ENCODE measurements at regions not wholly inside any gene's neighbourhood (a gene's known extent, or its start where the extent isn't known, plus 50 kb on each side); places are given as distances from the start of the nearest gene placed in this dataset.

DNA sequence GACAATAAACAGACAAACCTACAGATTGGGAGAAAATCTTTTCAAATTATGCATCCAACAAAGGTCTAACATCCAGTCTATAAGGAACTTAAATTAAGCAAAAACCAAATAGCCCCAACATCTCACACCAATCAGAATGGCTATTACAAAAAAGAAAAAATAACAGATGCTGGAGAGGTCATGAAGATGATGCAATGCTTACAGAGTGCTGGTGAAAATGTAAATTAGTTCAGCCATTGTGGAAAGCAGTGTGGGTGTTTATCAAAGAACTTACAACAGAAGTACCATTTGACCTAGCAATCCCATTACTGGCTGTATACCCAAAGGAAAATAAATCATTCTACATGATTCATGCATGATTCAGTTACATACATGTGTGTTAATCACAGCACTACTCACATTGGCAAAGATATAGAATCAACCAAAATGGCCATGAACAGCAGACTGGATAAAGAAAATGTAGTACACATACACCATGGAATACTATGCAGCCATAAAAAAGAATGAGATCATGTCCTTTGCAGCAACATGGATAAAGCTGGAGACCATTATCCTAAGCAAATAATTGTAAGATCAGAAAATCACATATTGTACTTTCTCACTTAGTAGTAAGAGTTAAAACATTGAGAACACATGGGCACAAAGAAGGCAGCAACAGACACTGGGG, 223.9 kb upstream of the WSB1 start:
- no peaks in the 10 kb centered on the region for H3K79me2 ChIP-seq (ENCODE audit: low read length)
- no peaks in the 10 kb centered on the region for H3K36me3 ChIP-seq (ENCODE audit: low read depth, low read length)
- intact Hi-C loops (cut with micrococcal nuclease), result no loop called here
- no peak for DNase-seq
- no peak for ATAC-seq
- no TSS peak for BruUV-seq (replicated peaks)
- no peaks in the 10 kb centered on the region for H3K9me2 ChIP-seq (replicated peaks; ENCODE audit: low read length)
- TF ChIP-seq EZH2phosphoT487 (IDR thresholded peaks at IDR 0.05; ENCODE audit: borderline replicate concordance, low read length), result no peak
- no peak for TF ChIP-seq CTCF (conservative IDR thresholded peaks at IDR 0.05; ENCODE audit: low read depth, low read length)
- TF ChIP-seq EZH2 (IDR thresholded peaks at IDR 0.05; ENCODE audit: low read length, unreplicated experiment), result no peak
- no peaks in the 10 kb centered on the region for H3K27me3 ChIP-seq (ENCODE audit: low read length)
- no peaks in the 10 kb centered on the region for H3K4me1 ChIP-seq (ENCODE audit: insufficient read depth, low read length)
- H3K4me3 ChIP-seq (ENCODE audit: low read length), result no peak overlapping the region
- H3K27ac ChIP-seq (ENCODE audit: low read length), result no peak overlapping the region
- H2AFZ ChIP-seq (ENCODE audit: low read length), result no peak overlapping the region
- no peaks in the 10 kb centered on the region for H3F3A ChIP-seq (ENCODE audit: low read length, unreplicated experiment)
- ChIA-PET CTCF (no interaction called here), POLR2A (ENCODE audit: unreplicated experiment) (no interaction called here)
- no peak overlapping the region for H3K4me2 ChIP-seq (ENCODE audit: low read length)
- H3K9me3 ChIP-seq (ENCODE audit: low read length), result no peaks in the 10 kb centered on the region
- H4K20me1 ChIP-seq (ENCODE audit: low read length), result no peaks in the 10 kb centered on the region
- H3K9ac ChIP-seq (ENCODE audit: low read length), result no peak overlapping the region

DNA sequence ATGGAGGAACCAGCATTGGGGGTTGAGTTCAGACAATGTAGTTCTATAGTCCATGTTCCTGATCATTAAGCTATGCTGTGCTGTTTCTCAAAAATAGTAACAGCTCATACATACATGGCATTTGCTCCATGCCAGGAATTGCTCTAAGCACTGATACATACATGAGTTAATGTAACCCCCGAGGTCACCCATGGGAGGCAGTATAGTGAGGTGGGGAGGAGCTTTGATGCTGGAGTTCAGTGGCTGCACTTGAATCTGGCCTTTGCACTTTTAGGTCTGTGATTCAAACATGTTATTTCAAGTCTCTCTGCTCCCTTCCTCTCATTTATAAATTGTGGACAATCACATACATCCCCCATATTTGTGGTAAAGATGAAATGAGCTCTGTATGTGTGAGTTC, 223.1 kb upstream of the WSB1 start:
- H3K4me2 ChIP-seq (ENCODE audit: low read length), result no peak overlapping the region
- POLR2A ChIA-PET (ENCODE audit: unreplicated experiment), result no interaction called here
- no peaks in the 10 kb centered on the region for H3K79me2 ChIP-seq (ENCODE audit: low read length)
- no peaks in the 10 kb centered on the region for H3K4me1 ChIP-seq (ENCODE audit: insufficient read depth, low read length)
- no peaks in the 10 kb centered on the region for H3K27me3 ChIP-seq (ENCODE audit: low read length)
- BruUV-seq (replicated peaks), result no TSS peak
- no peak for DNase-seq
- H3K9ac ChIP-seq (ENCODE audit: low read length), result no peak overlapping the region
- no peaks in the 10 kb centered on the region for H3K36me3 ChIP-seq (ENCODE audit: low read depth, low read length)
- H4K20me1 ChIP-seq (ENCODE audit: low read length), result no peaks in the 10 kb centered on the region
- TF ChIP-seq CTCF (conservative IDR thresholded peaks at IDR 0.05; ENCODE audit: low read depth, low read length) (no peak), EZH2phosphoT487 (IDR thresholded peaks at IDR 0.05; ENCODE audit: borderline replicate concordance, low read length) (no peak), EZH2 (IDR thresholded peaks at IDR 0.05; ENCODE audit: low read length, unreplicated experiment) (no peak)
- no peak for ATAC-seq
- no peak overlapping the region for H2AFZ ChIP-seq (ENCODE audit: low read length)
- intact Hi-C loops (cut with micrococcal nuclease), result no loop called here
- H3K9me3 ChIP-seq (ENCODE audit: low read length), result no peaks in the 10 kb centered on the region
- CTCF ChIA-PET, result no interaction called here
- no peak overlapping the region for H3K27ac ChIP-seq (ENCODE audit: low read length)
- no peak overlapping the region for H3K4me3 ChIP-seq (ENCODE audit: low read length)
- H3K9me2 ChIP-seq (replicated peaks; ENCODE audit: low read length), result no peaks in the 10 kb centered on the region
- H3F3A ChIP-seq (ENCODE audit: low read length, unreplicated experiment), result no peaks in the 10 kb centered on the region

GRCh38 chr17:27072885-27073284, 221.0 kb upstream of the WSB1 start:
- Histone ChIP-seq H3K27me3 (ENCODE audit: low read length) (no peaks in the 10 kb centered on the region), H3K27ac (ENCODE audit: low read length) (no peak overlapping the region), H3K9me3 (ENCODE audit: low read length) (no peaks in the 10 kb centered on the region), H3K4me2 (ENCODE audit: low read length) (no peak overlapping the region), H3K4me1 (ENCODE audit: insufficient read depth, low read length) (no peaks in the 10 kb centered on the region), H3K36me3 (ENCODE audit: low read depth, low read length) (no peaks in the 10 kb centered on the region), H3K9ac (ENCODE audit: low read length) (no peak overlapping the region), H3K4me3 (ENCODE audit: low read length) (no peak overlapping the region), H4K20me1 (ENCODE audit: low read length) (no peaks in the 10 kb centered on the region), H3F3A (ENCODE audit: low read length, unreplicated experiment) (no peaks in the 10 kb centered on the region), H3K79me2 (ENCODE audit: low read length) (no peaks in the 10 kb centered on the region), H2AFZ (ENCODE audit: low read length) (no peak overlapping the region), H3K9me2 (replicated peaks; ENCODE audit: low read length) (no peaks in the 10 kb centered on the region)
- no peak for DNase-seq
- ChIA-PET POLR2A (ENCODE audit: unreplicated experiment) (no interaction called here), CTCF (no interaction called here)
- no TSS peak for BruUV-seq (replicated peaks)
- no peak for ATAC-seq
- intact Hi-C loops (cut with micrococcal nuclease), result no loop called here
- TF ChIP-seq EZH2 (IDR thresholded peaks at IDR 0.05; ENCODE audit: low read length, unreplicated experiment) (no peak), CTCF (conservative IDR thresholded peaks at IDR 0.05; ENCODE audit: low read depth, low read length) (no peak), EZH2phosphoT487 (IDR thresholded peaks at IDR 0.05; ENCODE audit: borderline replicate concordance, low read length) (no peak)
